ENCODE measurements at regions not wholly inside any gene's neighbourhood (a gene's known extent, or its start where the extent isn't known, plus 50 kb on each side); places are given as distances from the start of the nearest gene placed in this dataset.

GRCh38 chr21:28865488-28866186 lies 127.0 kb downstream of the LTN1 start:
- TF ChIP-seq CTCF (IDR thresholded peaks at IDR 0.05) (no peak), POLR2A (IDR thresholded peaks at IDR 0.05) (no peak), POLR2AphosphoS5 (IDR thresholded peaks at IDR 0.05; ENCODE audit: insufficient read depth in 1 of 2, low read depth in 1 of 2) (no peak)

Data from vagina (tissue), 2 donors.